Panc1 (cell line): ENCODE measurements at regions not wholly inside any gene's neighbourhood (a gene's known extent, or its start where the extent isn't known, plus 50 kb on each side); places are given as distances from the start of the nearest gene placed in this dataset.
A peak's percentile ranks its signal among the peaks of the same experiment; 100 is the strongest.

Experiments used
- CTCF ChIP-seq: fragments of 450-650 bp; IDR thresholded peaks from 2 replicates; pipeline ENCODE4 v1.5.1; 2017; ENCODE audit warnings: mild to moderate bottlenecking
- POLR2AphosphoS5 ChIP-seq: IDR thresholded peaks from 2 replicates; pipeline ENCODE4 v1.6.1; 2012; ENCODE audit warnings: mild to moderate bottlenecking, low read depth, low read length, moderate library complexity
- REST ChIP-seq, 2 experiments: IDR thresholded peaks; 2 replicates each; pipeline ENCODE4 v1.6.1; 2011 to 2012; ENCODE audit warnings: low read depth in 2 of 2, control low read depth in 1 of 2, low read length in 1 of 2, mild to moderate bottlenecking in 1 of 2, moderate library complexity in 1 of 2; ENCODE audit not compliant: insufficient read depth in 1 of 2
- TCF7L2 ChIP-seq: IDR thresholded peaks from 2 replicates; pipeline ENCODE4 v1.6.1; 2011; ENCODE audit warnings: mild to moderate bottlenecking, low read depth, low read length, inconsistent platforms

GRCh38 chr4:85370400-85371032 lies 104.4 kb upstream of the ARHGAP24 start:
- TF ChIP-seq POLR2AphosphoS5, result no peak
- TF ChIP-seq CTCF, result peak; percentile 78
- no peak for TF ChIP-seq REST (IDR thresholded peaks at IDR 0.05; ENCODE audit: insufficient read depth in 1 of 2, low read depth in 2 of 2, low read length in 1 of 2)
- TF ChIP-seq TCF7L2, result no peak
